Activated CD4-positive, CD25-positive, alpha-beta regulatory T cell treated with anti-CD3 and anti-CD28 coated beads, Interleukin-2, amount 50 U/mL, for 72 hours (primary cell): ENCODE measurements at regions not wholly inside any gene's neighbourhood (a gene's known extent, or its start where the extent isn't known, plus 50 kb on each side); places are given as distances from the start of the nearest gene placed in this dataset.

Experiments
- DNase-seq: peaks from one replicate; pipeline ENCODE4 v3.0.0; 2021

DNA sequence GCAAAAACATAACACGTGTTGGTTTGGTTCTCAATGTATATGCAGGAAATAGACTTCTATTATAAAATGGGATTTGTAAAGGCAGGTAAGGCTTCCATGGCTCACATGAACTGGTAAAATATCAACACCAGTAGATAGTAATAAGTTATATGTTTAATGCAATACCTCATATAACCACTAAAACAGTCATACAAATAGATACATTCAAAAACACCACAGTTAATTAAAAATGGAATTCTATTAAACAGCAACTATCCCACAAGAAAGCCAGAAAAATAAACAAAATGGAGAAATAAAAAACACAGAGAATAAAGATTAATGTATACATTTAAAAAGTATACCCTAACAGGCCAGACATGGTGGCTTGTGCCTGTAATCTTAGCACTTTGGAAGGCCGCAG lies 243.8 kb upstream of the LRATD1 start:
- DNase-seq, result no peak

DNA sequence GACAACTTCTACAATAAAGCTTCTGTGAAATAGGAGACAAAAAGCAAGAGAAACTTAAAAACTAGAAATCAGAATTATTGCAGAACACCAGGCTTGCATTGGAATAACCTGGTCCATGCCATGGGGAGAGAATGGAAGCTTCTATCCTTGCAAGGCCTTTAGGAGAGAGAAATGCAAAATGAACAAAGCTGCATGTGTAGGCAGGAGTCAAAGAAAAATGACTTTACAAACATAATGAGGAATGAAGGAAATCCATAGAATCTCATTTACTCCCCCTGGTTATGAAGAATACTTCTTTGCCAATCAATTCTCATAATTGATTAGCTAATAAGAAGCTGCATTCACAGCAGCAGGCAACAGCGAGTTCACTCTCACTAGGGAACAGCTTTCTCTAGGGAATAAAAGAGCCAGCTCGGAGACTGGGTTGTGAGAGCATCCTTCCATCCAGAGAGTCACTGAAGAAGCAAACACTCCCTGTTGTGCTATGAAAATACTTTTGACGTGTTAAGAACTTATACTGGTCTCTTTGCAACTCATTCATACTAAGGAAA lies 235.9 kb upstream of the LRATD1 start:
- DNase-seq, result no peak

DNA sequence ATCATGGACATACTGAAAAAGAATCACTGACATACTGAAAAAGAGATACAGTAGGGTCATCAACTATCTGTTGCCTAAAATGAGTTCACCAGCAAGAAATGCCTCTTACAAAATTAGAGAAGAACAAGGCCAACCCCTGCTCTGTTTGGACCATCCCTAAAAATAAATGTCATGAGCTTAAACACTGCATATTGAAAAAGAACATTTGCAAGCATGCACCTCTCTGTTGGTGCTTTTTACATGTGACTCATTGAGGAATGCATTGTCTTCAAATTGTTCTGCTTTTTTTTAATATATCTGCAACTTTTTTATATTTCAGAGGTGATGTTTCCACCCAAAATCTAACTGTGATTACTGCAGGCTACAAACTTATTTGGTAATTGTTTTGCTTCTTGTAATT lies 233.9 kb upstream of the LRATD1 start:
- no peak for DNase-seq

DNA sequence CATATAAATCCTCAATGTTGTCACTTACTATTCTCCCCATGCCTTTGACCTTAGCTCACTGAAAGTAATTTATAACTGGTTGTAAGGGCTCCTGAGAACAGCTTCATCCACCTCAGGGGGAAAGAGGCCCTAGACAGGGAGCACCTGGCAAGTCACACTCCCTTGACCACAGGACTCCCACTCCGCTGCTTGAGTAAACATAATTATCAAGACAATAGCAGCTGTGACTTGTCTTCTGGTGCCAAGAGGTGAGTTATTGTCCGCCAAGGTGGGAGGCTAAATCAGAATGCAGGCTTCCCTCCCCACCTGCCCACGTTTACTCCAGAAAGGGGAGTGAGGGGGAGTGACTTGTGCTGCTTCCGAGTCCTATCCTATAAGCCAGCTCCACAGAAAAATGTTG lies 230.6 kb upstream of the LRATD1 start:
- DNase-seq, result no peak

DNA sequence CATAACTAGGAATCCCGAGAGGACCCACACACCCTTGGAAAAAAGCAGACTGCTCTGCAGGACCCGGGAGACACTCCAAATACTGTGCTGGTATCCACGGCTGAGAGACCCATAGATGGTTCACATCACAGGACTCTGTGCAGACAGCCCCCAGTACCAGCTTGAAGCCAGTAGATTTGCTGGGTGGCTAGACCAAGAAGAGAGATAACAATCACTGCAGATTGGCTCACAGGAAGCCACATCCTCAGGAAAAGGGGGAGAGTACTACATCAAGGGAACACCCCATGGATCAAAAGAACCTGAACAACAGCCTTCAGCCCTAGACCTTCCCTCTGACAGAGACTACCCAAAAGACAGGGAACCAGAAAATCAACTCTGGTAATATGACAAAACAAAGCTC lies 223.8 kb upstream of the LRATD1 start:
- no peak for DNase-seq

DNA sequence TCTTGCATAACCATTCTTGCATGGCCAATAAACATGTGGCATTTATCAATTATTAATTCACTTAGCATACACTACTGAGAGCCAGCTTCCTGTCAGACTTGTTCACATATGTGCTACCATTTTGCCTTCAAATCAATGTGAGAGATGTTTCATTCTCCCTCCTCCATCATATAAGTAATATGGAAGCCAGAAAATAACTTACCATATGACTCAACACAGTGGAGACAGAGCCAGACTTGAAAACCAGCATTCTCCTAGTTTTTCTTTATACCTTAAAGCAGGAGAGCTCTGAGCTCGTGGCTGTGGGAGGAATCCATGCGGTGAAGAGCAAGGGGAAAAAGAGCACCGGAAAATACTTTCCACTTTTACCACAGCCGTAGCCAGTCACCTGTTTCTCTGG lies 215.0 kb upstream of the LRATD1 start:
- no peak for DNase-seq

DNA sequence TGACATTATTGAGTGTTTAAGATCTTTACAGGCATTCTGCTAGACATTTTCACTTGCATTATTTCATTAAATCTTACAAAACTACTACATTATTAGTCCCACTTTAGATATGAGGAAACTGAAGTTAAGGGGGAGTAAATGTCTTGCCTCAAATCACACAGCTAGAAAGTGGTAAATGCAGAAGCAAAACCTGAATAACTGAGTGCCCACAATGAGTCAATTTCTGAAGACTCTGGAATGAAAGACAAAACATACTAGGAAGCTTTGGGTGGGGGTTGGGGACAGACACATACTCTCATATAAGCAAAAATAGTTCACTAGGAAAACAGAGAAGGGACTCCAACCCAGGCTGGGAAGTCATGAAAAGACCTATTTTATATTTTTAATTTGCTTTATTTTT lies 214.4 kb upstream of the LRATD1 start:
- DNase-seq, result no peak

DNA sequence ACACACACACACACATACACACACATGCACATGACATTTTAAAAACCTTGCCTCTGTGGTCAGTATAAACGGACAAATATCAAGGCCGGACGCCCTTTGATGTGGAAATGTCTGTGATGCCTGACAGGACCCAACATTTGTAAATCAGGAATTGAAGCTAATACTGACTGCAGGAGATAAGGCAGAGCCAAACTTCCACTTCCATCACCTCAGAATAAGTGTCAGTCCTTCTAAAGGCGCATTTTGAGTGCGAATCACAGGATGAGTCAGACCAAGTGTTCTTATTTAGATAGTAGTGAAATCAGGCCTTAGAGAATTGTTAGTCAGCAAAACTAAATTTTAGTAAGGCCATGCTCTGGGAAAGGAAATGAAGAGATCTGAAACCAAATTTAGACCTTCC lies 211.7 kb upstream of the LRATD1 start:
- DNase-seq, result no peak

DNA sequence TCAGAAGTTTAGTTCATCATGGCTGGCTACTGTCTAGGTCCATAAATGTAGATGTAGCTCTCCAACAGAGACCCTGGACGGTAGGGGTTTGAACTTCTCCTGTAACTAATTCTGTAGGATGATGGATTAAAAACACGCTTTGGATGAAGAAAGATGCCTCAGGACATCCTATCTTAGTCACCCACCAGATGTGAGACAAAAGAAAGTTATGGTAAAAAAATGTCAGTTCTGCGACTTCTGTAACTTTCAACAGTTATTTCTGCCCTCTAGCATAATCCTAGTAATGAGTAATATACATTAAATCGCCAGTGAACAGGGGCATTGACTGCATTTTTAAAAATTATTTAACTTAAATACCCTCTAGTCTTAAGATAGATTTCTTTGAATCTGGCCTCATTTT lies 210.1 kb upstream of the LRATD1 start:
- no peak for DNase-seq

DNA sequence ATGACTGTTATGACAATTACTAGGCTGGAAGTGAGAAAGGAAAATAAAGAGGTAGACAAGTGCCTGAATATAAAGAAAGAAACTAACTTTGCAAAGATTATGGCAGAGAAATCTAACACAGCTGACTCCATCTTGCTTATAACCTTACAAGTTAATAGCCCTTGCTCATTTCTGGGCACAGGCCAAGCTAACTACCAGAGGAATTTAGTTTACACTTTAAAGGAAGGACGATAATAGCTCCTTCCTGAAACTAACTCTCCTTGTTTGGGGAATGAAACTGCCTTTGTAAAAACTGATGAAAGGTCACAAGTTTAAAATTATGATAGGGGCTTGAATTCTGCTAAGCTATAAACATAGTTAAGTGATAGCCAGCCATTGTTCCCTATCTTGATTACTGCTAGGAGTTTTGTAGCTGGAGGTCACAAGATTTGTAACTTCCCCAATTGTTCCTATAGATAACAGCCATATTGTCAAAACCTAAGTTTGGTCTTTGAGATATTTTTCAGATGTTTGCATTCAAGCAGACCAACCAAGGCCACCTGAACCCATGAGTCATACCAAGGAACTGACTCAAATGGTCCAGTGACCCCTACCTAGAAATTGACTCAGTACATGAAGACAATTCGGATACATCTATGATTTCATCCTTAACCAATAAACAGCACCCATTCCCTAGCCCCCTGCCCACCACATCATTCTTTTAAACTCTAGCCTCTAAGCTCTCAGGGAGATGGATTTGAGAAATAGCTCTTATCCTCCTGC lies 209.2 kb upstream of the LRATD1 start:
- no peak for DNase-seq

DNA sequence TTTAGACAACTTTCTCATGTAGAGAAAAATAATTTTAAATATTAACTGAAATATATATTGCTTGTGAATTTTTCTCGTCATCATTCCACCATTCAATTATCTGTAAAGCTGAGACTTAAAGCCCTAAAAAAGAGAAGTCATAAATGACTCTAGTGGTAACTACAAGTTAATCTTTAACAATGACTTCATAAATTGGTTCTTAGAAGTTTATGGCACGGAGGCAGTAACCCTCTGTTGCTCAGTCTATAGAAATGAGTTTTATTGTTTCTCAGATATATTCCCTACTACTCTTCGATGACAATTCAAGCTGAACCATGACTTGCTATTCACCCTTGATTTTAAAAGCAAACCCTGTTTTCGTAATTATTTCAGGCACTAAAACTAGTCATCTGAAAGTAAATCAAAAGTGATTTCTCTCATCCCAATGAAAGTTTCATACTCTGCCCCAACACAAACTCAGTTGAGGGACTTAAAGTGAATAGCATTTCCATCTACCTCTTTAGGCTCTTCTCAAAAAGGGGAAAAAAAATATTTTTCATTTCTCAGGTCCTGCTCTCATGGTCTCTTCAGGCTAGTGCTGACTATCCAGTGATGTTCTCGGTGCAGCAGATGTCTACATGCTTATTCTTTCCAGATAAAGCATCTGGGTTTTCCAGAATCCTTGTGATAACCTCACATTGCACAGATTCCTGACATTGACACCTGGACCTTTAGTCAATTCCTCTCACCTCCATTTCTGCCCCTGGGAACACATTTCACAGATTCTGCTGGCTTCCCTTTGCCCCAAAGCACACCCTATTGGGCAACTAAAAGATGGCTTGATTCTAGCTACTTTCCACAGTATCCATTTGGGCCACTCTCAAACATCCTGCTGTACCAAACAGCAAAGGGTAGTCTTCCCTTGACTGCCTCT lies 207.8 kb upstream of the LRATD1 start:
- no peak for DNase-seq

DNA sequence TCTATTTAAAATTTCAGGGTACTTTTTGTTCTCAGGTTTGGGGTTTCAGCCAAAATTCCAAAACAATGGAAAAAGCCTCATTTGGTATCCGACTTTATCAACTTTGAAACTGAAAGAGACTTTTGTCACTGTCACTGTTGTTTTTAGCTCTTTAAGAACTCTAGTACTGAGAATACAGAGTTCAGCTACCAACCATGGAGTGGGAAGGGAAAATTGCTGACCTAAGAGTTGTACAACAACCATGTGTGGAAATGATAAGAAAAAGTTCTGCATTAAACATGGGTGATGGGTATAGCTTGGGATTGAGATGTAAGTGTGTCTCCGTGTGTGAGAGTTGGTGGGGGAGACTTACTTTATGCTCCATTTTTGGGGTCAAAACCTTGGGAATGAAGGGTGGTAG lies 206.6 kb upstream of the LRATD1 start:
- DNase-seq, result no peak

DNA sequence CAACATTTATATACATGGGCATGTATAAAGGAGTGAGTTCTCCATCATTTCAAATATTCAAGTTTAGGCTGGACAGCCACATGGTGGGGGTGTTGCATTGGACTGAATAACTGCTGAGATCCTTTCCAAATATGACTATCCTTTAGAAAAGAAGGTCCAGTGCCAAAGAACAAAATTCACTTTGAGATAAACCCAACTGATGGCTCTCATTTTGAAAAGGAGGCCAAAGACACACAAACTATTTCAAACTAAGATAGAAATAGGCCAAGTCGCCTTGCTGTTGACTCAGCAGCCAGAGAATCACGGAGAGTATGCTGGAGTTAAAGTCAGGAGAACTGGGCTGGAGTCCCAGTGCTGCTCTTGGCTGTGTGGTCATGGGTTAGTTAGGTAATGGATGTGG lies 204.5 kb upstream of the LRATD1 start:
- no peak for DNase-seq

DNA sequence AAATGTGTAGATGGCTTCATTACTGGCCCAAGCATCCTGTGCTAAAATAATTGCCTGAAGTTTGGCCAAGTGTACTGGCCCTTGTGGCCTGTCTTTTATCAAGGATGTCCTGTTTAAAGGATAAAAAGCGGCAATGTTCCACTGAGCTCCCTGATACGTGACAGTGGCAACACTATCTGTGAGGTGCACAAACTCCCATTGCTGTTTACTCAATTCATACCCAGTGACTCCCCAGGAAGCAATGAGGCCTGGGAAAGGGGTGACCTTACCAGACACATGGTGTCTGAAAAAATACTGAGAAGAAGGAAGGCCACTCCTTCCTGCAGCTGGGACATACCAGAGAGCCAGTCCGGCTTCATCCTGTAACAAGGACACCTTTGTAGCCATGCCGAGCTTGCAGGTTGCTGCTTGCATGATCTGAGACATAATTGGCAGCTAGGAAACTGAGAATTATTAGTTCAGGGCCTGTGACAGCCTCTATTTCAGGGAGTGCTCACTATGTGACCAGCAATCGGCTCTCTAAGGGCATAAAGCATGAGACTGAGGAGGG lies 198.5 kb upstream of the LRATD1 start:
- DNase-seq, result no peak

DNA sequence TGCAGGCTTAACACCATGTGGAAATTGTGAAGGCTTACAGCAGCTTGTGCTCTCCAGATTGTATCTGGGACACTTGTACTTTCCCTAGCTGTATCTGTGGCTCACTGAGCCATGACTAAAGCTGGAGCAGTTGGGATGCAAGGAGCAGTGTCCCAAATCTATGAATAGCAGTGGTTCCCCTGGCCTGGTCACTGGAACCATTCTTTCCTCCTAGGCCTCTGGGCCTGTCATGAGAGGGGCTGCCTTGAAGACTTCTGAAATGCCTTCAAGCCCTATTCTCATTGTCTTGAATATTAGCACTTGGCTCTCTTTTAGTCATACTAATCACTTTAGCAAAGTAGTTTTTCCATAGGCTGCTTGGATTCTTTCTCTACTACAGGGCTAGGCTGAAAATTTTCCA lies 186.8 kb upstream of the LRATD1 start:
- no peak for DNase-seq

DNA sequence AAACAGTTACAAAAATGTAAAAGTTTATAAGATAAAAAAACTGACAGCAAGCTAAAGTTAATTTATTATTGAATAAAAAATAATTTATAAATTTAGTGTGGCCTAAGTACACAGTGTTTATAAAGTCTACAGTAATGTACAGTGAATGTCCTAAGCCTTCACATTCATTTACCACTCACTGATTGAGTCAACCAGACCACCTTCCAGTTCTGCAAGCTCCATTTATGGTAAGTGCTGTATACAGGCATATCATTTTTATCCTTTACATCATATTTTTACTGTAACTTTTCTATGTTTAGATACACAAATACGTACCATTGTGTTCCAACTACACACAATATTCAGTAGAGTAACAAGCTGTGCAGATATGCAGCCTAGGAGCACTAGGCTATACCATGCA lies 184.2 kb upstream of the LRATD1 start:
- no peak for DNase-seq

DNA sequence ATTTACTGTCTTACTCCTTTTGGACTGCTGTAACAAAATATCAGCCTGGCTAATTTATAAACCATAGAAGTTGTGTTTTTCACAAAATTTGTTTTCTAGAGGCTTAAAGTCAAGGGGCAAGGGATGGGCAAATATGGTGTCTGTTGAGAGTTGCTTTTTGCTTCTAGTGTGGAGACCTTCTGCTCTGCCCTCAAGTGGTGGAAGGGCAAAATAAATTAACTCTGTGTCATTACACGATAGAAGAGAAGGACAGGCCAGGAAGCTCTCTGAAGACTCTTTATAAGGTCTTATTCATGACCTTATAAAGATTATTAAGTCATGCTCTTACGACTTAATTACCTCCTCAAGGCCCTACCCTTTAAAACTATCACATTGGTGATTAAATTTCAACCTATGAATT lies 181.2 kb upstream of the LRATD1 start:
- no peak for DNase-seq

DNA sequence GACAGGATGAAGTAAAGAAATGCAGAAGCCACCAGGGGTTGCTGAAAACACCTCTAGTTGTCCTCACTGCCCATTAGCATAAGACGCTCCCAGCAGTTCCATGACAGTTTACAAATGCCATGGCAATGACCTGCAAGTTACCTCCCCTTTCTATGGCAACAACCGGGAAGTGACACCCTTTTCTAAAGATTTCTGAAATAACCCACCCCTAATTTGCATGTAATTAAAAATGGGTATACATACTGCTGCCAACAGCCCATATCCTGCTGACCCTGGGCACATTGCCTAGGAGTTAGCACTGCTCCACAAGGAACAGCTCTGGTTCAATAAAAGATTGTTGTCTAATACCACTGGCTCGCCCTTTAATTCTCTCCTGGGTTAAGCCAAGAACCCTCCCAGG lies 178.3 kb upstream of the LRATD1 start:
- DNase-seq, result no peak

DNA sequence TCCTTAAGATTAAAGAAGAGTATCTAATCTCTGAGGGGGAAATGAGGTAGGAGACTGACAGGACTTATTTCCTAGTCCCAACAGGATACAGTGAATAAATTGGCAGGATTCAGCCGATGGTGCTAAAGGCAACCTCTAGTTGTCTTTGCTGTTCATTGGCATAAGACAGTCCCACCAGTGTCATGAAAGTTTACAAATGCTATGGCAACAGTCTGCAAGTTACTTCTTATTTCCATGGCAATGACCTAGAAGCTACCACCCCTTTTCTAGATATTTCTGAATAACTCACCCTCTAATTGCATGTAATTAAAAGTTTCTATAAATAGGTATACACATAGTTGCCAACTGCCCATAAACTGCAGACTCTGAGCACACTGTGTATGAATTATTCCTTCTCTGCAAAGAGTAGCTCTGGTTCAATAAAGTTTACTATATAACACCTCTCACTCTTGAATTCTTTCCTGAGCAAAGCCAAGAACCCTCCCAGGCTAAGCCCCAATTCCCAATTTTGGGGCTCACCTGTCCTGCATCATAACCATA lies 172.7 kb upstream of the LRATD1 start:
- DNase-seq, result no peak

DNA sequence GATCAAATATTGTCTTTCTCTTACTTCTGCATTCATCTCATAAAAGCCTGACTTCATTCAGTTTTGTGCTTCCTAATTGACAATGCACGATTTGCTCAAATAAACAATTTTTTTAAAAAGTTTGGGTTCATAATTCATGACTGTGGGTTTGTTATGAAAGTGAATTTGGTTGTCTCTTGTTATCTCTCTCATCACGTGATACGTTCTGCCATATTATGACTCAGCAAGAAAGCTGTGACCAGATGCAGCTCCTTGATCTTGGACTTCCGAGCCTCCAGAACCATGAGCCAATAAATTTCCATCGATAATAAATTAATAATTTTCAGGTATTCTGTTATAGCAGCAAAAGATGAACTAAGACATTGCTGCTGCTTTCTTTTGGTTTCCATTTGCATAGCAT lies 156.5 kb upstream of the LRATD1 start:
- DNase-seq, result no peak

DNA sequence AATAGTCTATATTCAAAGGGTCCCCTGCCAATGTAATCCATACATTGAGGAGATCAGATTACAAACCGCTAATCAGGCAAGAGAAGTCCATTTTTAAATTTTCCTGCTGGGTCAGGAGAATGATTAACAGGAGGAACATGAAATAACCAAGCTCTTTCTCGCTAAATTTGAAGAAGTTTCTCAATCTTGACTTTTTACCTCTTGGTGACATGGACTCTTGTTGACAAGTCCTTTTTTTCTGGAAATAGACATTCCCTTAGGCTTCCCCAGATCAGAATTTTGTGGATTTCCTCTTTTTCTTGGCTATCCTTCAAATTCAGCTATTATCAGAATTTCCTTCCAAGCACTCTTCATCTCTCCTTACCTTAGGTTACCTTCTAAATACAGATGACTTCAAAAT lies 153.0 kb upstream of the LRATD1 start:
- no peak for DNase-seq

DNA sequence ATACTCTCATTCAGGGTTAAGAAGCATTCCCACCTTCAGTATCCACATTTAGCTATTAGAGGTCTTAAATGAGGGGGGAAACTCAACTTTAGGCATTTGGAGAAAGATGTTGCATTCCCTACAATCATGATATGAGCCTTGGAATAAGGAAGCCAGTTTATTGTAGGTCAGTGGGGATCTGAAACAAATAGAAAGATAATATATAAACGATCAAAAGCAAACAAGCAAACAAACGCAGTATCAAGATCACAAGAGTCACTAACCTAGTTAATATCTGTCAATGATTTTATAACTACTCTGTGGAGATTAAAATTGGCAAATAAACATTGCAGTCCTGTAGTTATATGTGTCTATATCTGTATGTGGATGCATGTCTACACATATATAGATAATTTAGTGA lies 152.4 kb upstream of the LRATD1 start:
- DNase-seq, result no peak

DNA sequence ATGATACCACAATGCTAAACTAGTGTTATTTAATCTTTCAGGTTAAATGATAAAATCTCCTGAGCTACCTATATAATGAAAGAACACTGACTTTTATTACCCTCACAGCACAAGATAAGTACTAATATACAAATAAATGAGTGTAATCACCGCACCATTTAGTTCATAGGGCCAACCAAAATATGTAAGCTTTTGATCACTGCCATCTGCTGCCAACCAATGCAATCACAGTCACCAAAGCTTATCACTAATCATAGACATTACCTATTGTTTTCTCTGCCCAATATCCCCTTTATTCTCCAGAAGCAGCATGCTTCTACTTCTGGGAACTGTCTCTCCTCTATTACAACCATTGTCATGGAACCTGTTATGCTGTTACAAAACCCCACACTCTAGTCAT lies 151.6 kb upstream of the LRATD1 start:
- no peak for DNase-seq
